ENCODE measurements at regions not wholly inside any gene's neighbourhood (a gene's known extent, or its start where the extent isn't known, plus 50 kb on each side); places are given as distances from the start of the nearest gene placed in this dataset.

DNA sequence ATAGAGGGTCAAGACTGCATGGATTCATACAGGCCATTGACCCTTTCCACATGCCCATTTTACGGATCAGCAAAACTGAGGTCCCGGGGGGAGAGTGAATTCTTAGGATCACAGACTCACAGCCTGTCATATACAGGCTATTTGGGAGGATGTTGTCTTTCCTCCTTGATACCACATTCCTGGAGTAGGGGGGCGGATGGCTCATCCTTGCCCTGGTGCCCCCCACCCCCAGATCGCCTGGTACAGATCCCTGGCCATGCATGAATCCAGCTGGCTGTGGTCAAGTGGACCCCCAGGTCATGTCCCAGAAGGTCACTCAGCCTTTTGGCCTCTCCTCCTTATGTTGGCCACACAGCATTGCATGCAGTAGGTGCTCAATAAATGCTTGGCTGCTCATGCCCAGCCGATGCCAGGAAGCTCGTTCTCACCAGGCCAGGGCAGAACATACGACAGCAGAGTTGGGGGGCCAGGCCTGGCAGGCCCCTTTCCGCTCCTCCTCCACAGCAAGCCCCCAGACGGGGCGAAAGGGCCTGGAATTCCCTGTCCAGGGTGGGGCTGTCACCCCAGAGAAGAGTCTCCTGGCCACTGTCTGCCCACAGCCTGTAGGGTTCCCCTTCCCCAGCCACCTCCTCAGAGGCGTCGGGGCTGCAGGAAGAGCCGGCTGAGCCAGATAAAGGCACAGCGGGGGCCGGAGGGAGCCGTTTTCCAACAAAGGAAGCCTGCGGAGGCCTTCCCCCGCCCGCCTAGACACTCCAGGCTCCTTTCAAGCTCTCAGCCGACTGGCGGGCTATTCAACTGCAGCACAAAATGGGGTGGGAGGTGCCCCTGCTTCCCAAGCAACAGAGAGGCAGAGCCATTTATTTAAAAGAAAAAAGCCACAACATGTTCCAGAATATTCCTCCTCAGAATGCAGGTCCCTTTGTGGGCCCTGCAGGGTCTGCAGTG is 215.7 kb upstream of the CIBAR2 start:
- Histone ChIP-seq H3K27me3 (ENCODE audit: control insufficient read depth in 3 of 3, insufficient read depth in 3 of 3, low read length in 2 of 3) (no peaks in the 10 kb centered on the region), H3K27ac (ENCODE audit: low read depth in 1 of 2, low read length in 1 of 2) (no peak overlapping the region), H3K36me3 (ENCODE audit: control insufficient read depth in 4 of 4, insufficient read depth in 4 of 4, low read length in 4 of 4) (no peaks in the 10 kb centered on the region), H3K9ac (ENCODE audit: insufficient read depth in 1 of 2, low read length in 2 of 2) (no peak overlapping the region), H3K4me3 (no peak overlapping the region), H3K9me3 (ENCODE audit: control insufficient read depth in 4 of 4, insufficient read depth in 3 of 4, low read length in 3 of 4) (peaks cover 0 to 2% (median 0%) of the 10 kb centered on the region in 4 donors), H3K4me1 (ENCODE audit: control insufficient read depth in 5 of 5, insufficient read depth in 5 of 5, low read length in 5 of 5) (peaks cover 0 to 34% (median 10%) of the 10 kb centered on the region in 5 donors)
- DNase-seq (peak; percentile 90 to 92 (median 90)), ATAC-seq (ENCODE audit: insufficient read depth, low FRiP score) (no peak)
- TF ChIP-seq, protein P1, sequence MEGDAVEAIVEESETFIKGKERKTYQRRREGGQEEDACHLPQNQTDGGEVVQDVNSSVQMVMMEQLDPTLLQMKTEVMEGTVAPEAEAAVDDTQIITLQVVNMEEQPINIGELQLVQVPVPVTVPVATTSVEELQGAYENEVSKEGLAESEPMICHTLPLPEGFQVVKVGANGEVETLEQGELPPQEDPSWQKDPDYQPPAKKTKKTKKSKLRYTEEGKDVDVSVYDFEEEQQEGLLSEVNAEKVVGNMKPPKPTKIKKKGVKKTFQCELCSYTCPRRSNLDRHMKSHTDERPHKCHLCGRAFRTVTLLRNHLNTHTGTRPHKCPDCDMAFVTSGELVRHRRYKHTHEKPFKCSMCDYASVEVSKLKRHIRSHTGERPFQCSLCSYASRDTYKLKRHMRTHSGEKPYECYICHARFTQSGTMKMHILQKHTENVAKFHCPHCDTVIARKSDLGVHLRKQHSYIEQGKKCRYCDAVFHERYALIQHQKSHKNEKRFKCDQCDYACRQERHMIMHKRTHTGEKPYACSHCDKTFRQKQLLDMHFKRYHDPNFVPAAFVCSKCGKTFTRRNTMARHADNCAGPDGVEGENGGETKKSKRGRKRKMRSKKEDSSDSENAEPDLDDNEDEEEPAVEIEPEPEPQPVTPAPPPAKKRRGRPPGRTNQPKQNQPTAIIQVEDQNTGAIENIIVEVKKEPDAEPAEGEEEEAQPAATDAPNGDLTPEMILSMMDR (IDR thresholded peaks at IDR 0.05; ENCODE audit: control extremely low read depth, extremely low read depth) = no peak
- WGBS, 2 donors = 23 to 33% methylated on average over 21 of the region's 21 CpGs

GRCh38 chr16:85328676-85329058 is 216.4 kb upstream of the CIBAR2 start:
- peaks cover 0 to 37% (median 10%) of the 10 kb centered on the region in 5 donors for H3K4me1 ChIP-seq (ENCODE audit: control insufficient read depth in 5 of 5, insufficient read depth in 5 of 5, low read length in 5 of 5)
- WGBS, 2 donors = 8 to 26% methylated on average over 17 of the region's 17 CpGs
- TF ChIP-seq, protein P1 (IDR thresholded peaks at IDR 0.05; ENCODE audit: control extremely low read depth, extremely low read depth) = no peak
- no peak for ATAC-seq (ENCODE audit: insufficient read depth, low FRiP score)
- peak in 1 of 3 donors; percentile 76 for DNase-seq
- H3K27me3 ChIP-seq (ENCODE audit: control insufficient read depth in 3 of 3, insufficient read depth in 3 of 3, low read length in 2 of 3) = no peaks in the 10 kb centered on the region
- H3K36me3 ChIP-seq (ENCODE audit: control insufficient read depth in 4 of 4, insufficient read depth in 4 of 4, low read length in 4 of 4) = no peaks in the 10 kb centered on the region
- H3K9me3 ChIP-seq (ENCODE audit: control insufficient read depth in 4 of 4, insufficient read depth in 3 of 4, low read length in 3 of 4) = peaks cover 0 to 2% (median 0%) of the 10 kb centered on the region in 4 donors
- H3K27ac ChIP-seq (ENCODE audit: low read depth in 1 of 2, low read length in 1 of 2) = no peak overlapping the region
- H3K4me3 ChIP-seq = no peak overlapping the region
- H3K9ac ChIP-seq (ENCODE audit: insufficient read depth in 1 of 2, low read length in 2 of 2) = no peak overlapping the region

DNA sequence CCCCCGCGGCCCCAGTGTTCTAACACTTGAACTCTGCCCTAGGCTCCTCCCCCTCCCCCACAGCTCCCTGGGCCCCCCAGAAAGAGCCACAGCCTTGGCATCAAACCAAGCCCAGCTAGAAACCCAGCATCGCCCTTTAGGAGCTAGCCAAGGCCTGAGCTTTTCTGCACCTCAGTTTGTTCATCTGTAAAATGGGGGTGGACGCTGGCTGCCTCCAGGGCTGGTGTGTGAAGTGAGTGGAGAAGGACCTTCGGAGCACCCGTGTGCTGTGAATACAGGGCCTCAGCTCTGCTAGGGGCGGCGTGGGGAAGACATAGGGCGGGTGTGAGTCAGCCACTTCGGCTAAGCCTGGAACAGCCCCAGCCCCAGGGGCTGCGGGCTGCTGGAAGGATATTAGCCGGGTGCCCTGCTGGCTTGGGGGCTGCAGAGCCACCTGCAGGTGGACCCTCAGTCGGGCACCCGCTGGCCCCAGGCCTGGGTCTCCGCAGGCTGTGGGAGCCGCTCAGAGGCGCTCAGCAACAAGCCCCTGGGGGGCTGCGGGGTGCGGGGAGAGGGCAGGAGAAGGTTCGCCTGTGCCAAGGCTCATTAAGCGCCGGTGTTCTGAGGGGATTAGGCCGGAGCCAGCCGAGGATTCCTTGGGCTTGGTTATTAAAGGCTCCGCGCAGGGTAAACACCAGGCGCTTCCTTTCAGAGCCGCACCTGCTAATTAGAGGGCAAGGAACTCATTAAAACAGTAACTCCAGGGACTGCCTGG is 217.0 kb upstream of the CIBAR2 start:
- Histone ChIP-seq H3K4me1 (ENCODE audit: control insufficient read depth in 5 of 5, insufficient read depth in 5 of 5, low read length in 5 of 5) (peaks cover 0 to 42% (median 15%) of the 10 kb centered on the region in 5 donors), H3K9ac (ENCODE audit: insufficient read depth in 1 of 2, low read length in 2 of 2) (no peak overlapping the region)
- 42 to 53% methylated on average over 28 of the region's 28 CpGs for WGBS, 2 donors

More for the DNA sequence above, 217.0 kb upstream of the CIBAR2 start:
- no peaks in the 10 kb centered on the region for H3K36me3 ChIP-seq (ENCODE audit: control insufficient read depth in 4 of 4, insufficient read depth in 4 of 4, low read length in 4 of 4)
- no peak overlapping the region for H3K4me3 ChIP-seq
- no peaks in the 10 kb centered on the region for H3K9me3 ChIP-seq (ENCODE audit: control insufficient read depth in 4 of 4, insufficient read depth in 3 of 4, low read length in 3 of 4)
- DNase-seq (no peak), ATAC-seq (ENCODE audit: insufficient read depth, low FRiP score) (no peak)
- TF ChIP-seq, protein P1 (IDR thresholded peaks at IDR 0.05; ENCODE audit: control extremely low read depth, extremely low read depth) = no peak
- no peak overlapping the region for H3K27ac ChIP-seq (ENCODE audit: low read depth in 1 of 2, low read length in 1 of 2)
- no peaks in the 10 kb centered on the region for H3K27me3 ChIP-seq (ENCODE audit: control insufficient read depth in 3 of 3, insufficient read depth in 3 of 3, low read length in 2 of 3)
